Lower leg skin (tissue), 4 donors: ENCODE measurements at regions not wholly inside any gene's neighbourhood (a gene's known extent, or its start where the extent isn't known, plus 50 kb on each side); places are given as distances from the start of the nearest gene placed in this dataset.
"Not testable (repeated sequence)": the region's sequence is repeated elsewhere in the genome, so short reads cannot be mapped to it uniquely, and the experiment has no call there.

ENCODE experiments used
- DNase-seq, 2 donors: peaks; one replicate each; pipeline ENCODE4 v3.0.0-alpha.2; 2019; ENCODE audit warnings: low spot score in 2 of 2
- H3K4me3 ChIP-seq: fragments of 200-600 bp; sonication (generic); 2 replicates; pipeline ENCODE4 v1.5.1; 2017; ENCODE audit warnings: mild to moderate bottlenecking, low read depth; ENCODE audit not compliant: poor library complexity, severe bottlenecking
- CTCF ChIP-seq, 3 donors: fragments of 450-650 bp; IDR thresholded peaks; one replicate each; pipeline ENCODE4 v1.5.1; 2016; ENCODE audit warnings: antibody characterized with exemption in 3 of 3, mild to moderate bottlenecking in 3 of 3, moderate library complexity in 2 of 3
- POLR2A ChIP-seq, 2 donors: fragments of 450-650 bp; IDR thresholded peaks; one replicate each; pipeline ENCODE4 v1.6.1; 2016 to 2017; ENCODE audit warnings: antibody characterized with exemption in 2 of 2, mild to moderate bottlenecking in 1 of 2, moderate library complexity in 1 of 2
- WGBS, 2 donors: methylation state at CpG; one replicate each; pipeline ENCODE4 v1.1.5; 2018; 5-methylcytosine and 5-hydroxymethylcytosine counted together
- intact Hi-C: fragments of 100-400 bp; cut with DNase I; formaldehyde crosslinking; loops from one replicate; pipeline ENCODE4 v1.15.0; 2023; ENCODE audit warnings: low total_unique reads

- TF ChIP-seq POLR2A (IDR thresholded peaks at IDR 0.05) (no peak), CTCF (IDR thresholded peaks at IDR 0.05) (no peak)
- intact Hi-C loops, result no loop called here
- DNase-seq, result no peak
- 94 to 96% methylated on average over 3 of the region's 3 CpGs for WGBS, 2 donors
- H3K4me3 ChIP-seq, result no peak overlapping the region
Measured at GRCh38 chr15:53130943-53131342, 340.8 kb upstream of the ONECUT1 start.

- intact Hi-C loops, result no loop called here
- no peak for DNase-seq
- TF ChIP-seq POLR2A (IDR thresholded peaks at IDR 0.05) (no peak), CTCF (IDR thresholded peaks at IDR 0.05) (no peak)
- H3K4me3 ChIP-seq, result no peak overlapping the region
- WGBS, 2 donors, result 44 to 52% methylated on average over 12 of the region's 12 CpGs
Measured at GRCh38 chr15:53129121-53129904, 339.2 kb upstream of the ONECUT1 start.

- WGBS, 2 donors, result 59 to 61% methylated on average over 5 of the region's 5 CpGs
- intact Hi-C loops, result no loop called here
- TF ChIP-seq POLR2A (IDR thresholded peaks at IDR 0.05) (no peak), CTCF (IDR thresholded peaks at IDR 0.05) (no peak)
Measured at GRCh38 chr15:53128652-53129051, 338.5 kb upstream of the ONECUT1 start.

GRCh38 chr15:53126144-53126543, 336.0 kb upstream of the ONECUT1 start:
- DNase-seq, result no peak
- no peak for TF ChIP-seq CTCF (IDR thresholded peaks at IDR 0.05)
- TF ChIP-seq POLR2A (IDR thresholded peaks at IDR 0.05), result no peak
- no peak overlapping the region for H3K4me3 ChIP-seq
- 42 to 43% methylated on average over 4 of the region's 4 CpGs for WGBS, 2 donors
- intact Hi-C loops, result no loop called here

More at GRCh38 chr15:53128652-53129051, 338.5 kb upstream of the ONECUT1 start:
- no peak overlapping the region for H3K4me3 ChIP-seq
- DNase-seq, result no peak

GRCh38 chr15:53122818-53123217, 332.7 kb upstream of the ONECUT1 start:
- no peak for DNase-seq
- WGBS, 2 donors, result 71 to 90% methylated on average over 2 of the region's 2 CpGs
- H3K4me3 ChIP-seq, result no peak overlapping the region
- TF ChIP-seq CTCF (IDR thresholded peaks at IDR 0.05) (no peak), POLR2A (IDR thresholded peaks at IDR 0.05) (no peak)
- intact Hi-C loops, result no loop called here

- H3K4me3 ChIP-seq, DNase-seq, intact Hi-C loops: not testable (repeated sequence)
Measured at GRCh38 chr15:53116915-53117314, 326.8 kb upstream of the ONECUT1 start.
